OCI-LY7 (cell line): ENCODE measurements at regions not wholly inside any gene's neighbourhood (a gene's known extent, or its start where the extent isn't known, plus 50 kb on each side); places are given as distances from the start of the nearest gene placed in this dataset.

Experiments used
- CTCF ChIP-seq: fragments of 200-600 bp; sonication (generic); conservative IDR thresholded peaks from 2 replicates; pipeline ENCODE4 v1.5.1; 2014; ENCODE audit warnings: mild to moderate bottlenecking, antibody characterized with exemption, low read length, moderate library complexity, mixed read lengths
- EZH2phosphoT487 ChIP-seq: fragments of 200-600 bp; sonication (generic); IDR thresholded peaks from 2 replicates; pipeline ENCODE4 v1.6.1; 2018; ENCODE audit warnings: low read depth, borderline replicate concordance, mild to moderate bottlenecking, mixed run types, antibody characterized with exemption, low read length, moderate library complexity, mixed read lengths

GRCh38 chr7:36076074-36076473 is 77.0 kb upstream of the EEPD1 start:
- TF ChIP-seq CTCF = no peak
- TF ChIP-seq EZH2phosphoT487 = no peak
